Femur (tissue), 1 donor: ENCODE measurements at regions not wholly inside any gene's neighbourhood (a gene's known extent, or its start where the extent isn't known, plus 50 kb on each side); places are given as distances from the start of the nearest gene placed in this dataset.
"Not testable (repeated sequence)": the region's sequence is repeated elsewhere in the genome, so short reads cannot be mapped to it uniquely, and the experiment has no call there.

Experiments
- DNase-seq: peaks from one replicate; pipeline ENCODE4 v3.0.0-alpha.2; 2017

GRCh38 chr11:115996125-115996807, 492.1 kb upstream of the CADM1 start:
- no peak for DNase-seq

GRCh38 chr11:115993590-115993989, 489.4 kb upstream of the CADM1 start:
- no peak for DNase-seq

GRCh38 chr11:115990004-115990447, 485.8 kb upstream of the CADM1 start:
- DNase-seq: no peak

GRCh38 chr11:115985896-115986295, 481.7 kb upstream of the CADM1 start:
- no peak for DNase-seq

- DNase-seq: no peak
Measured at GRCh38 chr11:115984228-115984627, 480.0 kb upstream of the CADM1 start.

- no peak for DNase-seq
Measured at GRCh38 chr11:115982666-115983065, 478.5 kb upstream of the CADM1 start.

GRCh38 chr11:115981814-115982471, 477.7 kb upstream of the CADM1 start:
- no peak for DNase-seq

- no peak for DNase-seq
Measured at GRCh38 chr11:115981104-115981481, 476.9 kb upstream of the CADM1 start.

- peak; percentile 41 for DNase-seq
Measured at GRCh38 chr11:115980337-115981103, 476.3 kb upstream of the CADM1 start.

- DNase-seq: no peak
Measured at GRCh38 chr11:115974703-115975102, 470.5 kb upstream of the CADM1 start.

GRCh38 chr11:115967203-115967602, 463.0 kb upstream of the CADM1 start:
- DNase-seq: not testable (repeated sequence)

GRCh38 chr11:115965767-115966504, 461.7 kb upstream of the CADM1 start:
- DNase-seq: no peak

GRCh38 chr11:115964091-115964490, 459.9 kb upstream of the CADM1 start:
- no peak for DNase-seq

GRCh38 chr11:115963156-115963555, 458.9 kb upstream of the CADM1 start:
- DNase-seq: peak; percentile 66

- peak; percentile 46 for DNase-seq
Measured at GRCh38 chr11:115961159-115962003, 457.2 kb upstream of the CADM1 start.

GRCh38 chr11:115959081-115959486, 454.9 kb upstream of the CADM1 start:
- DNase-seq: no peak

GRCh38 chr11:115958089-115959000, 454.1 kb upstream of the CADM1 start:
- no peak for DNase-seq

GRCh38 chr11:115955803-115956202, 451.6 kb upstream of the CADM1 start:
- no peak for DNase-seq

GRCh38 chr11:115950660-115951059, 446.4 kb upstream of the CADM1 start:
- no peak for DNase-seq

- DNase-seq: no peak
Measured at GRCh38 chr11:115944596-115944995, 440.4 kb upstream of the CADM1 start.

GRCh38 chr11:115942011-115942410, 437.8 kb upstream of the CADM1 start:
- DNase-seq: no peak
